NB4 (cell line): ENCODE measurements at regions not wholly inside any gene's neighbourhood (a gene's known extent, or its start where the extent isn't known, plus 50 kb on each side); places are given as distances from the start of the nearest gene placed in this dataset.

Source experiments
- DNase-seq: peaks from one replicate; pipeline ENCODE4 v3.0.0; 2010; ENCODE audit warnings: low read depth
- H3K4me3 ChIP-seq: one replicate; pipeline ENCODE4 v1.5.1; 2011; ENCODE audit warnings: mild to moderate bottlenecking, low read depth, low read length, moderate library complexity
- MAX ChIP-seq: IDR thresholded peaks from 2 replicates; pipeline ENCODE4 v1.6.1; 2011; ENCODE audit warnings: low read depth, low read length
- MYC ChIP-seq: IDR thresholded peaks from 2 replicates; pipeline ENCODE4 v1.6.1; 2011; ENCODE audit warnings: low read depth, low read length
- POLR2A ChIP-seq: IDR thresholded peaks from 2 replicates; pipeline ENCODE4 v1.6.1; 2011; ENCODE audit warnings: mild to moderate bottlenecking; ENCODE audit not compliant: insufficient read length; ENCODE audit errors: extremely low read depth
- TF ChIP-seq, protein P1 (sequence below): IDR thresholded peaks from one replicate; pipeline ENCODE4 v1.5.1; 2012; ENCODE audit warnings: low read depth, low read length

GRCh38 chr12:90044069-90044468, 335.4 kb upstream of the ATP2B1 start:
- TF ChIP-seq, protein P1, sequence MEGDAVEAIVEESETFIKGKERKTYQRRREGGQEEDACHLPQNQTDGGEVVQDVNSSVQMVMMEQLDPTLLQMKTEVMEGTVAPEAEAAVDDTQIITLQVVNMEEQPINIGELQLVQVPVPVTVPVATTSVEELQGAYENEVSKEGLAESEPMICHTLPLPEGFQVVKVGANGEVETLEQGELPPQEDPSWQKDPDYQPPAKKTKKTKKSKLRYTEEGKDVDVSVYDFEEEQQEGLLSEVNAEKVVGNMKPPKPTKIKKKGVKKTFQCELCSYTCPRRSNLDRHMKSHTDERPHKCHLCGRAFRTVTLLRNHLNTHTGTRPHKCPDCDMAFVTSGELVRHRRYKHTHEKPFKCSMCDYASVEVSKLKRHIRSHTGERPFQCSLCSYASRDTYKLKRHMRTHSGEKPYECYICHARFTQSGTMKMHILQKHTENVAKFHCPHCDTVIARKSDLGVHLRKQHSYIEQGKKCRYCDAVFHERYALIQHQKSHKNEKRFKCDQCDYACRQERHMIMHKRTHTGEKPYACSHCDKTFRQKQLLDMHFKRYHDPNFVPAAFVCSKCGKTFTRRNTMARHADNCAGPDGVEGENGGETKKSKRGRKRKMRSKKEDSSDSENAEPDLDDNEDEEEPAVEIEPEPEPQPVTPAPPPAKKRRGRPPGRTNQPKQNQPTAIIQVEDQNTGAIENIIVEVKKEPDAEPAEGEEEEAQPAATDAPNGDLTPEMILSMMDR = no peak
- no peak for TF ChIP-seq MAX
- no peak for TF ChIP-seq POLR2A
- TF ChIP-seq MYC = no peak
- no peak for DNase-seq
- no peak overlapping the region for H3K4me3 ChIP-seq

GRCh38 chr12:90042920-90043641, 334.4 kb upstream of the ATP2B1 start:
- DNase-seq = peak; percentile 12
- no peak for TF ChIP-seq MAX
- no peak overlapping the region for H3K4me3 ChIP-seq

DNA sequence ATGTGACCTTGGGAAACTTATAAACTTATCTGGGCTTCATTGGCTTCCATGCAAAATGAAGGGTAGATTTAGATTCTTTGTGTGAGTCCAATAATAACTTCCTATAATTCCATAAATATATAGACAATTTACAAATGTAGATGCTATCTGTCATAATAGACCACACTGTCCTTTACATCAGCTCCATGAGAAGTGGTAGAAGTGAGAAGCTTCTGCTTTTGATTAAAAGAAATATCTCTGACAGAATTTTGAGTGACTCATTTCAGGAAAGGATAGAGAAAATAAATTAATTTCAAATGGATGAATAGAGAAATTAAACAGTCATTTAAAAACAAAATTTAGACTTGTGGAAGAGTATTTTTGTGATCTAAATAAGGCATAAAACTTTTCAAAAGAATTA, 329.7 kb upstream of the ATP2B1 start:
- DNase-seq = no peak
- no peak overlapping the region for H3K4me3 ChIP-seq
- TF ChIP-seq MAX (no peak), MYC (no peak), POLR2A (no peak)
- TF ChIP-seq, protein P1 = no peak

GRCh38 chr12:90037740-90038139, 329.1 kb upstream of the ATP2B1 start:
- no peak for TF ChIP-seq MAX
- TF ChIP-seq, protein P1 = no peak
- no peak for TF ChIP-seq POLR2A
- no peak for TF ChIP-seq MYC
- DNase-seq = no peak

GRCh38 chr12:90036637-90037036, 328.0 kb upstream of the ATP2B1 start:
- peak; percentile 34 for DNase-seq
- TF ChIP-seq MYC (no peak), POLR2A (no peak), MAX (no peak)
- TF ChIP-seq, protein P1 = no peak
- no peak overlapping the region for H3K4me3 ChIP-seq

More at GRCh38 chr12:90037740-90038139, 329.1 kb upstream of the ATP2B1 start:
- H3K4me3 ChIP-seq = no peak overlapping the region

DNA sequence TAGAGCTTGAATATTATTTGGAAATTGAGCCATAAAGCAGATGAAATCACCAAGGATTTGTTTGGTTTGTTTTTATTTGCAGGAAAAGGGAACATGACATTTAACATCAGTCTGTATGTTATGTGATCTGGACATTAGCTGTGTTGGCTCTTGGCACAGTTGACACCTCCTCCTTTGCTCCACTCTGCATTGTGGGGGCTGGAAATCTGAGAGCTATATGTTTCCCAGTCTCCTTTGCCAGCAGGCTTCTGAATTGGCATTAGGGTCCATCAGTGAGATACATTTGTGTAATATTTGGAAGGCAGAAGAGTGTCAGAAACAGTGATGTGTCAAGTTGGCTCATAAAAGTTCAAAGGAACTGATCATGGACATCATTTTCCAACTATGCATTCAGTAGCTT, 322.1 kb upstream of the ATP2B1 start:
- TF ChIP-seq MAX (no peak), POLR2A (no peak), MYC (no peak)
- TF ChIP-seq, protein P1 = no peak
- DNase-seq = no peak
- H3K4me3 ChIP-seq = no peak overlapping the region
